ENCODE measurements at regions not wholly inside any gene's neighbourhood (a gene's known extent, or its start where the extent isn't known, plus 50 kb on each side); places are given as distances from the start of the nearest gene placed in this dataset.
"Not testable (repeated sequence)": the region's sequence is repeated elsewhere in the genome, so short reads cannot be mapped to it uniquely, and the experiment has no call there.

GRCh38 chr9:115883467-115884329 lies 269.9 kb upstream of the PAPPA start:
- no peak overlapping the region for H3K9ac ChIP-seq (ENCODE audit: low read depth in 1 of 2, low read length in 2 of 2)
- no peaks in the 10 kb centered on the region for H3K9me3 ChIP-seq (ENCODE audit: control insufficient read depth in 1 of 2, low read length in 2 of 2)
- no peak overlapping the region for H3K27ac ChIP-seq (ENCODE audit: low read depth, low read length)
- H3K27me3 ChIP-seq (ENCODE audit: control insufficient read depth in 1 of 2, insufficient read depth in 2 of 2, low read length in 2 of 2) = no peaks in the 10 kb centered on the region
- no peaks in the 10 kb centered on the region for H3K36me3 ChIP-seq (ENCODE audit: control insufficient read depth in 1 of 2, insufficient read depth in 2 of 2, low read length in 2 of 2)
- no peaks in the 10 kb centered on the region for H3K4me1 ChIP-seq (ENCODE audit: control insufficient read depth in 1 of 2, insufficient read depth in 2 of 2, low read length in 2 of 2)
- no peak overlapping the region for H3K4me3 ChIP-seq (ENCODE audit: low read depth in 1 of 2, low read length in 2 of 2)

GRCh38 chr9:115884846-115885245 lies 268.7 kb upstream of the PAPPA start:
- Histone ChIP-seq H3K27ac (ENCODE audit: low read depth, low read length) (no peak overlapping the region), H3K9ac (ENCODE audit: low read depth in 1 of 2, low read length in 2 of 2) (no peak overlapping the region), H3K4me3 (ENCODE audit: low read depth in 1 of 2, low read length in 2 of 2) (no peak overlapping the region), H3K4me1 (ENCODE audit: control insufficient read depth in 1 of 2, insufficient read depth in 2 of 2, low read length in 2 of 2) (no peaks in the 10 kb centered on the region), H3K9me3 (ENCODE audit: control insufficient read depth in 1 of 2, low read length in 2 of 2) (no peaks in the 10 kb centered on the region), H3K36me3 (ENCODE audit: control insufficient read depth in 1 of 2, insufficient read depth in 2 of 2, low read length in 2 of 2) (no peaks in the 10 kb centered on the region), H3K27me3 (ENCODE audit: control insufficient read depth in 1 of 2, insufficient read depth in 2 of 2, low read length in 2 of 2) (no peaks in the 10 kb centered on the region)

- H3K4me1 ChIP-seq (ENCODE audit: control insufficient read depth in 1 of 2, insufficient read depth in 2 of 2, low read length in 2 of 2) = no peaks in the 10 kb centered on the region
- no peaks in the 10 kb centered on the region for H3K27me3 ChIP-seq (ENCODE audit: control insufficient read depth in 1 of 2, insufficient read depth in 2 of 2, low read length in 2 of 2)
- H3K9me3 ChIP-seq (ENCODE audit: control insufficient read depth in 1 of 2, low read length in 2 of 2) = no peaks in the 10 kb centered on the region
- H3K4me3 ChIP-seq (ENCODE audit: low read depth in 1 of 2, low read length in 2 of 2) = no peak overlapping the region
- H3K27ac ChIP-seq (ENCODE audit: low read depth, low read length) = no peak overlapping the region
- no peak overlapping the region for H3K9ac ChIP-seq (ENCODE audit: low read depth in 1 of 2, low read length in 2 of 2)
- no peaks in the 10 kb centered on the region for H3K36me3 ChIP-seq (ENCODE audit: control insufficient read depth in 1 of 2, insufficient read depth in 2 of 2, low read length in 2 of 2)
Measured at GRCh38 chr9:115888131-115888530, 265.5 kb upstream of the PAPPA start.

- H3K9ac ChIP-seq (ENCODE audit: low read depth in 1 of 2, low read length in 2 of 2) = no peak overlapping the region
- no peak overlapping the region for H3K4me3 ChIP-seq (ENCODE audit: low read depth in 1 of 2, low read length in 2 of 2)
- H3K27me3 ChIP-seq (ENCODE audit: control insufficient read depth in 1 of 2, insufficient read depth in 2 of 2, low read length in 2 of 2) = no peaks in the 10 kb centered on the region
- no peak overlapping the region for H3K27ac ChIP-seq (ENCODE audit: low read depth, low read length)
- no peaks in the 10 kb centered on the region for H3K9me3 ChIP-seq (ENCODE audit: control insufficient read depth in 1 of 2, low read length in 2 of 2)
- no peaks in the 10 kb centered on the region for H3K36me3 ChIP-seq (ENCODE audit: control insufficient read depth in 1 of 2, insufficient read depth in 2 of 2, low read length in 2 of 2)
- H3K4me1 ChIP-seq (ENCODE audit: control insufficient read depth in 1 of 2, insufficient read depth in 2 of 2, low read length in 2 of 2) = no peaks in the 10 kb centered on the region
Measured at GRCh38 chr9:115891929-115892328, 261.7 kb upstream of the PAPPA start.

GRCh38 chr9:115898478-115898877 lies 255.1 kb upstream of the PAPPA start:
- H3K27me3 ChIP-seq (ENCODE audit: control insufficient read depth in 1 of 2, insufficient read depth in 2 of 2, low read length in 2 of 2); H3K4me3 ChIP-seq (ENCODE audit: low read depth in 1 of 2, low read length in 2 of 2); H3K9ac ChIP-seq (ENCODE audit: low read depth in 1 of 2, low read length in 2 of 2); H3K36me3 ChIP-seq (ENCODE audit: control insufficient read depth in 1 of 2, insufficient read depth in 2 of 2, low read length in 2 of 2); H3K4me1 ChIP-seq (ENCODE audit: control insufficient read depth in 1 of 2, insufficient read depth in 2 of 2, low read length in 2 of 2); H3K9me3 ChIP-seq (ENCODE audit: control insufficient read depth in 1 of 2, low read length in 2 of 2); H3K27ac ChIP-seq (ENCODE audit: low read depth, low read length): not testable (repeated sequence)

GRCh38 chr9:115900698-115901097 lies 252.9 kb upstream of the PAPPA start:
- H3K4me3 ChIP-seq (ENCODE audit: low read depth in 1 of 2, low read length in 2 of 2) = no peak overlapping the region
- H3K9me3 ChIP-seq (ENCODE audit: control insufficient read depth in 1 of 2, low read length in 2 of 2) = no peaks in the 10 kb centered on the region
- no peaks in the 10 kb centered on the region for H3K36me3 ChIP-seq (ENCODE audit: control insufficient read depth in 1 of 2, insufficient read depth in 2 of 2, low read length in 2 of 2)
- H3K27ac ChIP-seq (ENCODE audit: low read depth, low read length) = no peak overlapping the region
- H3K9ac ChIP-seq (ENCODE audit: low read depth in 1 of 2, low read length in 2 of 2) = no peak overlapping the region
- no peaks in the 10 kb centered on the region for H3K4me1 ChIP-seq (ENCODE audit: control insufficient read depth in 1 of 2, insufficient read depth in 2 of 2, low read length in 2 of 2)
- H3K27me3 ChIP-seq (ENCODE audit: control insufficient read depth in 1 of 2, insufficient read depth in 2 of 2, low read length in 2 of 2) = no peaks in the 10 kb centered on the region

- H3K27ac ChIP-seq (ENCODE audit: low read depth, low read length) = no peak overlapping the region
Measured at GRCh38 chr9:115910959-115911358, 242.6 kb upstream of the PAPPA start.

GRCh38 chr9:115912086-115912485 lies 241.5 kb upstream of the PAPPA start:
- Histone ChIP-seq H3K36me3 (ENCODE audit: control insufficient read depth in 1 of 2, insufficient read depth in 2 of 2, low read length in 2 of 2) (no peaks in the 10 kb centered on the region), H3K4me3 (ENCODE audit: low read depth in 1 of 2, low read length in 2 of 2) (no peak overlapping the region), H3K27me3 (ENCODE audit: control insufficient read depth in 1 of 2, insufficient read depth in 2 of 2, low read length in 2 of 2) (no peaks in the 10 kb centered on the region), H3K9ac (ENCODE audit: low read depth in 1 of 2, low read length in 2 of 2) (no peak overlapping the region), H3K27ac (ENCODE audit: low read depth, low read length) (no peak overlapping the region), H3K9me3 (ENCODE audit: control insufficient read depth in 1 of 2, low read length in 2 of 2) (no peaks in the 10 kb centered on the region), H3K4me1 (ENCODE audit: control insufficient read depth in 1 of 2, insufficient read depth in 2 of 2, low read length in 2 of 2) (no peaks in the 10 kb centered on the region)

More at GRCh38 chr9:115910959-115911358, 242.6 kb upstream of the PAPPA start:
- H3K9me3 ChIP-seq (ENCODE audit: control insufficient read depth in 1 of 2, low read length in 2 of 2) = no peaks in the 10 kb centered on the region
- H3K27me3 ChIP-seq (ENCODE audit: control insufficient read depth in 1 of 2, insufficient read depth in 2 of 2, low read length in 2 of 2) = no peaks in the 10 kb centered on the region
- no peak overlapping the region for H3K4me3 ChIP-seq (ENCODE audit: low read depth in 1 of 2, low read length in 2 of 2)
- no peaks in the 10 kb centered on the region for H3K36me3 ChIP-seq (ENCODE audit: control insufficient read depth in 1 of 2, insufficient read depth in 2 of 2, low read length in 2 of 2)
- H3K4me1 ChIP-seq (ENCODE audit: control insufficient read depth in 1 of 2, insufficient read depth in 2 of 2, low read length in 2 of 2) = no peaks in the 10 kb centered on the region
- no peak overlapping the region for H3K9ac ChIP-seq (ENCODE audit: low read depth in 1 of 2, low read length in 2 of 2)

- Histone ChIP-seq H3K27ac (ENCODE audit: low read depth, low read length) (no peak overlapping the region), H3K4me3 (ENCODE audit: low read depth in 1 of 2, low read length in 2 of 2) (no peak overlapping the region), H3K27me3 (ENCODE audit: control insufficient read depth in 1 of 2, insufficient read depth in 2 of 2, low read length in 2 of 2) (no peaks in the 10 kb centered on the region), H3K9ac (ENCODE audit: low read depth in 1 of 2, low read length in 2 of 2) (no peak overlapping the region), H3K9me3 (ENCODE audit: control insufficient read depth in 1 of 2, low read length in 2 of 2) (no peaks in the 10 kb centered on the region), H3K36me3 (ENCODE audit: control insufficient read depth in 1 of 2, insufficient read depth in 2 of 2, low read length in 2 of 2) (no peaks in the 10 kb centered on the region), H3K4me1 (ENCODE audit: control insufficient read depth in 1 of 2, insufficient read depth in 2 of 2, low read length in 2 of 2) (no peaks in the 10 kb centered on the region)
Measured at GRCh38 chr9:115913696-115914095, 239.9 kb upstream of the PAPPA start.

- no peaks in the 10 kb centered on the region for H3K27me3 ChIP-seq (ENCODE audit: control insufficient read depth in 1 of 2, insufficient read depth in 2 of 2, low read length in 2 of 2)
- H3K4me3 ChIP-seq (ENCODE audit: low read depth in 1 of 2, low read length in 2 of 2) = no peak overlapping the region
- no peaks in the 10 kb centered on the region for H3K36me3 ChIP-seq (ENCODE audit: control insufficient read depth in 1 of 2, insufficient read depth in 2 of 2, low read length in 2 of 2)
- no peaks in the 10 kb centered on the region for H3K4me1 ChIP-seq (ENCODE audit: control insufficient read depth in 1 of 2, insufficient read depth in 2 of 2, low read length in 2 of 2)
- H3K9ac ChIP-seq (ENCODE audit: low read depth in 1 of 2, low read length in 2 of 2) = no peak overlapping the region
- H3K27ac ChIP-seq (ENCODE audit: low read depth, low read length) = no peak overlapping the region
- H3K9me3 ChIP-seq (ENCODE audit: control insufficient read depth in 1 of 2, low read length in 2 of 2) = no peaks in the 10 kb centered on the region
Measured at GRCh38 chr9:115914291-115914690, 239.3 kb upstream of the PAPPA start.
